GM12864 (cell line): ENCODE measurements at regions not wholly inside any gene's neighbourhood (a gene's known extent, or its start where the extent isn't known, plus 50 kb on each side); places are given as distances from the start of the nearest gene placed in this dataset.

Experiments
- DNase-seq: peaks from one replicate; pipeline ENCODE4 v3.0.0-alpha.2; 2011; ENCODE audit warnings: low read depth
- H3K4me3 ChIP-seq: 2 replicates; pipeline ENCODE4 v1.5.1; 2011; ENCODE audit warnings: mild to moderate bottlenecking, low read depth, low read length, control low read depth
- TF ChIP-seq, protein P1 (sequence below): IDR thresholded peaks from 2 replicates; pipeline ENCODE4 v1.5.1; 2011; ENCODE audit warnings: low read depth, mild to moderate bottlenecking, moderate library complexity, low read length, control low read depth, inconsistent platforms; ENCODE audit errors: missing control alignments

DNA sequence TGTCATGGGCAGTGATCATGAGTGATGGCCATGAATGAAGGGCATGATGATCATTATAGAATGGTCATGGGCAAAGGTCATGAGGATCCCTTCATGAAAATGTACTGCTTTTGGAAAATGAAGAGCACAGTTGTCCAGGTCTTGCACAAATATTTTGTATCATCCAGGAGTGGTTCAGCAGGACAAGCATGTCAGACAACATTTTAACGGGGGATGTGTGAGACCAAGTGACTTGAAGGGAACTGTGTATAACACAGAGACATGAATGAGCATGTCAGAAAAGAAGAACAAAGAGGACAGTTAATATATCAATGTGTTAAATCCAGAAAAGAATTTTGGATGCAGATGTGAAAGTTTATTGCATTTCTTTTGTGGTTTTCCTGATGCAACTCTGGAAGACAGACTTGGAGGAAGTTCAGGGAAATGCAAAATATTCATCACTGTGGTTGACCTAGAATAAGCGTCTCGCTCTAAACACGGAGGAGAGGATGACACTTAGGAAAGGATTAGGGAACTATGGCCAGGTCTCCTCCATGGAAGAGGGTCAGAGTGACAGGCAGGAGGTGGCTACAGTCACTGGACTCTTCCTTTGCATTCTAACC lies 116.1 kb upstream of the IRX4 start:
- no peak overlapping the region for H3K4me3 ChIP-seq
- TF ChIP-seq, protein P1, sequence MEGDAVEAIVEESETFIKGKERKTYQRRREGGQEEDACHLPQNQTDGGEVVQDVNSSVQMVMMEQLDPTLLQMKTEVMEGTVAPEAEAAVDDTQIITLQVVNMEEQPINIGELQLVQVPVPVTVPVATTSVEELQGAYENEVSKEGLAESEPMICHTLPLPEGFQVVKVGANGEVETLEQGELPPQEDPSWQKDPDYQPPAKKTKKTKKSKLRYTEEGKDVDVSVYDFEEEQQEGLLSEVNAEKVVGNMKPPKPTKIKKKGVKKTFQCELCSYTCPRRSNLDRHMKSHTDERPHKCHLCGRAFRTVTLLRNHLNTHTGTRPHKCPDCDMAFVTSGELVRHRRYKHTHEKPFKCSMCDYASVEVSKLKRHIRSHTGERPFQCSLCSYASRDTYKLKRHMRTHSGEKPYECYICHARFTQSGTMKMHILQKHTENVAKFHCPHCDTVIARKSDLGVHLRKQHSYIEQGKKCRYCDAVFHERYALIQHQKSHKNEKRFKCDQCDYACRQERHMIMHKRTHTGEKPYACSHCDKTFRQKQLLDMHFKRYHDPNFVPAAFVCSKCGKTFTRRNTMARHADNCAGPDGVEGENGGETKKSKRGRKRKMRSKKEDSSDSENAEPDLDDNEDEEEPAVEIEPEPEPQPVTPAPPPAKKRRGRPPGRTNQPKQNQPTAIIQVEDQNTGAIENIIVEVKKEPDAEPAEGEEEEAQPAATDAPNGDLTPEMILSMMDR = no peak
- no peak for DNase-seq

DNA sequence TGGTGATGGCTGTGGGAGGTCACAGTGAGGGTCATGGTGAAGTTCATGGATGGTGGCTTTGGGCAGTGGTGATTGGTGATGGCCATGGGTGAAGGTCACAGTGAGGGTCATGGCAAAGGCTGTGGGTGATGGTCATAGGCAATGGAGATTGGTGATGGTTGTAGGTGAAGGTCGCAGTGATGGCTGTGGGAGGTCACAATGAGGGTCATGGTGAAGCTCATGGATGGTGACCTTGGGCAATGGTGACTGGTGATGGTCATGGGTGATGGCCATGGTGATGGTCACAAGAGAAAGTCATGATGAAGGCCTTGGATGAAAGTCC lies 115.6 kb upstream of the IRX4 start:
- no peak for DNase-seq
- no peak overlapping the region for H3K4me3 ChIP-seq

DNA sequence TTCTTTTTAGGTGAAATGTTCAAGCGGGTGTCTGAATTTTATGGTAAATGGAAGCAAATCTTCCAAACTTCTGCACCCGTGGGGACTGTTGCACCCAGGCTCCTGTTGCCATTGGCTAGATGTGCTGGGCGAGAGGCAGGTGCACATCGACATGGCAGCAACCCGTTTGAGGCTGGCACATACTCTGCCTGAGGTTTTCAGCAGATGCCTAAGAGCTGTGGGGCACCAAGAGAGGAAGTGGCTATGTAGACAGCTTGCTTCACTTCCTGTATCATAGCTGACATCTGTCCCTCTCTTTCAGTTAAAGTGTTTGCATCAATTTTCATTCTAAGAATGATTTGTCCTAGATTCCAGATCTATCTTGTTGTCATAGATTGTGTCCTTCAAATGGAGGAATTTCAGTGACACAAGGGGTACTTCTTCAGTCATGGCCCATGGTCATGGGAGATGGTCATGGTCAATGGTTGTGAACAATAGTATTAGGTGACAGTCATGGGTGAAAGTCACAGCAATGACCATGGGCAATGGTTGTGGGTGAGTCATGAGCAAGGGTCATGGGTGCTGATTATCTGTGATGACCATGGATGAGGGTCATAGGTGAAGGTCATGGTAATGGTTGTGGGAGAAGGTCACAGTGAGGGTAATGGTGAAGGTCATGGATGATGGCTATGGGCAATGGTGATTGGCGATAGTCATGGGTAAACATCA lies 115.1 kb upstream of the IRX4 start:
- no peak for DNase-seq
- TF ChIP-seq, protein P1 = no peak

More for the DNA sequence above, 115.6 kb upstream of the IRX4 start:
- TF ChIP-seq, protein P1 = no peak

DNA sequence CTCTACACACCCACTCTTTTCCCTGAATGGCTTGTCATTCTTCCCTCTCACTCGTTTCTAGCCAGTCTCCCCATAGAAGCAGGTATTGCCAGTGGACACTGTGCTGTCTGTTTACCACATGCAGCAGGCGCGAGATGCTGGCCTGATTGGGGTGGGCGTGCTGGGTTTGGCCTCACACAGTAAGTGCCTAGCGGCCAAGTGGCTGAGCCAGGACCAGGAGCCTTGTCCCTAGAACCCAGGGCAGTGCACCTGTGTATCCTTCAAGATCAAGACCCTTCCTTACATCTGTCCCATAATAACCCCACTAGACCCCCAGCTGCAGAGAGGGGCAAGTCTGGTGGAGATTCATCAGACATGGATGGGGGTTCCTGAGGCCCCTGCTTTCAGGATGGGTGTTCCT lies 112.8 kb upstream of the IRX4 start:
- H3K4me3 ChIP-seq = no peak overlapping the region
- TF ChIP-seq, protein P1 = no peak
- DNase-seq = no peak

More for the DNA sequence above, 115.1 kb upstream of the IRX4 start:
- H3K4me3 ChIP-seq = no peak overlapping the region

DNA sequence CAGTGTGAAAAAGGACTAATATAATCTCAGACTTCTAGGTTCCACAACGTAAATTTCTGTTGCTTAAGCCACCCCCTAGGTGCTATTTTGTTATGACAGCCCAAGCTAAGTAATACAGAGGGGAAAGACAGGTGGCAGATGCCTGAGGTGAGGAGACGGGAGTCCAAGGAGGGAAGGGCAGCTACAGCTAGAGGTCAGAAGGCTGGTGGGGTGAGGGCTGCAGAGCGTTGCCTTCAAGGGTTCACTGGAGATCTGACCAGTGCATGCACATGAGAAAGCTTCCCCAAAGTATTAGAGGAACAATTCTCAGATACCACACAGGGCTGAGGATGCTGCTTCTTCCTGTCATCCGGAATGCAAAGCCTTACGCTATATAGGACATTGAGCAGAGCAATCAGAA lies 104.7 kb upstream of the IRX4 start:
- DNase-seq = no peak
- TF ChIP-seq, protein P1 = no peak
- no peak overlapping the region for H3K4me3 ChIP-seq

DNA sequence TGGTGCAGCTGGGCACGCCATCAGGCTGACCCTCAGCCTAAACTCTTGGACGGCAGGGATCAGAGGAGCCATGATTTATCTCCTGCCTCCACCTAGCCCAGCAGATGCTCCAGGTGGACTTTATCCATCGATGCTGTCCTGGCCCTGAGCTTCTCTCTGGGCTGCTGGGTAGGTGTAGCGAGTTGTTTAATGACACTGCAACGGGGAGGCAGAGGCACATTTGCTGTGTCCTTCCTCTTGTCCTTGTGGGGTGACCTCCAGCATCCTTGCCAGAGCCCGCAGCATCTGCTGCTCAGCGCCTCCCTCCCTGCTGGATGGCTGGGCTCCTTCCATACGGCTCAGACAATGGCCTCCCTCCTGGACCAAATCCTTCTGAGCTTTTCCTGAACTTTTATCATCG lies 103.1 kb upstream of the IRX4 start:
- H3K4me3 ChIP-seq = no peak overlapping the region
- DNase-seq = no peak
- TF ChIP-seq, protein P1 = no peak
